ENCODE measurements at regions not wholly inside any gene's neighbourhood (a gene's known extent, or its start where the extent isn't known, plus 50 kb on each side); places are given as distances from the start of the nearest gene placed in this dataset.
"Not testable (repeated sequence)": the region's sequence is repeated elsewhere in the genome, so short reads cannot be mapped to it uniquely, and the experiment has no call there.

- TF ChIP-seq, protein P1, sequence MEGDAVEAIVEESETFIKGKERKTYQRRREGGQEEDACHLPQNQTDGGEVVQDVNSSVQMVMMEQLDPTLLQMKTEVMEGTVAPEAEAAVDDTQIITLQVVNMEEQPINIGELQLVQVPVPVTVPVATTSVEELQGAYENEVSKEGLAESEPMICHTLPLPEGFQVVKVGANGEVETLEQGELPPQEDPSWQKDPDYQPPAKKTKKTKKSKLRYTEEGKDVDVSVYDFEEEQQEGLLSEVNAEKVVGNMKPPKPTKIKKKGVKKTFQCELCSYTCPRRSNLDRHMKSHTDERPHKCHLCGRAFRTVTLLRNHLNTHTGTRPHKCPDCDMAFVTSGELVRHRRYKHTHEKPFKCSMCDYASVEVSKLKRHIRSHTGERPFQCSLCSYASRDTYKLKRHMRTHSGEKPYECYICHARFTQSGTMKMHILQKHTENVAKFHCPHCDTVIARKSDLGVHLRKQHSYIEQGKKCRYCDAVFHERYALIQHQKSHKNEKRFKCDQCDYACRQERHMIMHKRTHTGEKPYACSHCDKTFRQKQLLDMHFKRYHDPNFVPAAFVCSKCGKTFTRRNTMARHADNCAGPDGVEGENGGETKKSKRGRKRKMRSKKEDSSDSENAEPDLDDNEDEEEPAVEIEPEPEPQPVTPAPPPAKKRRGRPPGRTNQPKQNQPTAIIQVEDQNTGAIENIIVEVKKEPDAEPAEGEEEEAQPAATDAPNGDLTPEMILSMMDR (IDR thresholded peaks at IDR 0.05; ENCODE audit: extremely low read depth, insufficient read depth, missing control alignments), result no peak
- in situ Hi-C loops (cut with MboI; ENCODE audit: low pct_unique_long_range_greater_than_20kb, low sequenced_read_pairs, unreplicated experiment), result no loop called here
These were observed 807.9 kb downstream of the EPHA4 start for GRCh38 chr2:220764171-220764570.

GRCh38 chr2:220767591-220768255, 804.4 kb downstream of the EPHA4 start:
- TF ChIP-seq, protein P1 (IDR thresholded peaks at IDR 0.05; ENCODE audit: extremely low read depth, insufficient read depth, missing control alignments), result no peak
- in situ Hi-C loops (cut with MboI; ENCODE audit: low pct_unique_long_range_greater_than_20kb, low sequenced_read_pairs, unreplicated experiment), result no loop called here
- DNase-seq (ENCODE audit: low spot score), result no peak

More at GRCh38 chr2:220764171-220764570, 807.9 kb downstream of the EPHA4 start:
- no peak for DNase-seq (ENCODE audit: low spot score)

- no peak for DNase-seq (ENCODE audit: low spot score)
- TF ChIP-seq, protein P1 (IDR thresholded peaks at IDR 0.05; ENCODE audit: extremely low read depth, insufficient read depth, missing control alignments), result no peak
- in situ Hi-C loops (cut with MboI; ENCODE audit: low pct_unique_long_range_greater_than_20kb, low sequenced_read_pairs, unreplicated experiment), result no loop called here
These were observed 796.1 kb downstream of the EPHA4 start for GRCh38 chr2:220775856-220776488.

GRCh38 chr2:220779076-220779475, 793.0 kb downstream of the EPHA4 start:
- in situ Hi-C loops (cut with MboI; ENCODE audit: low pct_unique_long_range_greater_than_20kb, low sequenced_read_pairs, unreplicated experiment); DNase-seq (ENCODE audit: low spot score): not testable (repeated sequence)

GRCh38 chr2:220779511-220779910, 792.6 kb downstream of the EPHA4 start:
- in situ Hi-C loops (cut with MboI; ENCODE audit: low pct_unique_long_range_greater_than_20kb, low sequenced_read_pairs, unreplicated experiment), result no loop called here
- DNase-seq (ENCODE audit: low spot score), result no peak
- TF ChIP-seq, protein P1 (IDR thresholded peaks at IDR 0.05; ENCODE audit: extremely low read depth, insufficient read depth, missing control alignments), result no peak

- TF ChIP-seq, protein P1 (IDR thresholded peaks at IDR 0.05; ENCODE audit: extremely low read depth, insufficient read depth, missing control alignments), result no peak
- DNase-seq (ENCODE audit: low spot score), result no peak
- in situ Hi-C loops (cut with MboI; ENCODE audit: low pct_unique_long_range_greater_than_20kb, low sequenced_read_pairs, unreplicated experiment), result no loop called here
These were observed 792.2 kb downstream of the EPHA4 start for GRCh38 chr2:220779931-220780330.

- in situ Hi-C loops (cut with MboI; ENCODE audit: low pct_unique_long_range_greater_than_20kb, low sequenced_read_pairs, unreplicated experiment), result no loop called here
- TF ChIP-seq, protein P1 (IDR thresholded peaks at IDR 0.05; ENCODE audit: extremely low read depth, insufficient read depth, missing control alignments), result no peak
- no peak for DNase-seq (ENCODE audit: low spot score)
These were observed 790.4 kb downstream of the EPHA4 start for GRCh38 chr2:220781622-220782241.
